ENCODE measurements at regions not wholly inside any gene's neighbourhood (a gene's known extent, or its start where the extent isn't known, plus 50 kb on each side); places are given as distances from the start of the nearest gene placed in this dataset.

GRCh38 chr1:76023669-76024435 lies 50.7 kb upstream of the ST6GALNAC3 start:
- TF ChIP-seq POLR2AphosphoS5 (IDR thresholded peaks at IDR 0.05; ENCODE audit: low read depth, low read length) (no peak), POU2F2 (IDR thresholded peaks at IDR 0.05; ENCODE audit: low read depth, low read length) (no peak), SPI1 (IDR thresholded peaks at IDR 0.05; ENCODE audit: low read depth, low read length) (no peak), PAX5 (IDR thresholded peaks at IDR 0.05; ENCODE audit: insufficient read depth, low read length, severe bottlenecking) (no peak), POLR2A (IDR thresholded peaks at IDR 0.05; ENCODE audit: low read depth, low read length) (no peak), TAF1 (IDR thresholded peaks at IDR 0.05; ENCODE audit: low read depth, low read length) (no peak)
- FAIRE-seq = peak; percentile 60
- DNase-seq (ENCODE audit: insufficient read length, low spot score) = no peak
